NCI-H510A (cell line): ENCODE measurements at regions not wholly inside any gene's neighbourhood (a gene's known extent, or its start where the extent isn't known, plus 50 kb on each side); places are given as distances from the start of the nearest gene placed in this dataset.
A peak's percentile ranks its signal among the peaks of the same experiment; 100 is the strongest.
"Not testable (repeated sequence)": the region's sequence is repeated elsewhere in the genome, so short reads cannot be mapped to it uniquely, and the experiment has no call there.

Experiments
- DNase-seq: peaks from one replicate; lab custom pipeline; 2025; lab: John Stamatoyannopoulos, UW

GRCh38 chr18:30819619-30820018, 222.9 kb downstream of the DSC3 start:
- no peak for DNase-seq

- DNase-seq: no peak
Measured at GRCh38 chr18:30814446-30814845, 228.1 kb downstream of the DSC3 start.

GRCh38 chr18:30811580-30811979, 231.0 kb downstream of the DSC3 start:
- DNase-seq: no peak

- DNase-seq: no peak
Measured at GRCh38 chr18:30810580-30810979, 232.0 kb downstream of the DSC3 start.

- no peak for DNase-seq
Measured at GRCh38 chr18:30806823-30807222, 235.7 kb downstream of the DSC3 start.

GRCh38 chr18:30800800-30801199, 241.7 kb downstream of the DSC3 start:
- DNase-seq: no peak

GRCh38 chr18:30792051-30792450, 250.5 kb downstream of the DSC3 start:
- no peak for DNase-seq

GRCh38 chr18:30788411-30788991, 254.0 kb downstream of the DSC3 start:
- not testable (repeated sequence) for DNase-seq

GRCh38 chr18:30787410-30787809, 255.1 kb downstream of the DSC3 start:
- no peak for DNase-seq

- no peak for DNase-seq
Measured at GRCh38 chr18:30781601-30782000, 260.9 kb downstream of the DSC3 start.

- DNase-seq: no peak
Measured at GRCh38 chr18:30775629-30776028, 266.9 kb downstream of the DSC3 start.

GRCh38 chr18:30772170-30772569, 270.4 kb downstream of the DSC3 start:
- not testable (repeated sequence) for DNase-seq

- DNase-seq: no peak
Measured at GRCh38 chr18:30766053-30766452, 276.5 kb downstream of the DSC3 start.

GRCh38 chr18:30765247-30765646, 277.3 kb downstream of the DSC3 start:
- no peak for DNase-seq

GRCh38 chr18:30763902-30764350, 278.6 kb downstream of the DSC3 start:
- DNase-seq: peak; percentile 75

GRCh38 chr18:30754846-30755245, 287.7 kb downstream of the DSC3 start:
- DNase-seq: no peak

GRCh38 chr18:30748541-30748940, 294.0 kb downstream of the DSC3 start:
- no peak for DNase-seq

- DNase-seq: no peak
Measured at GRCh38 chr18:30746224-30746623, 296.3 kb downstream of the DSC3 start.

GRCh38 chr18:30743033-30743432, 299.5 kb downstream of the DSC3 start:
- DNase-seq: no peak

GRCh38 chr18:30730915-30731314, 311.6 kb downstream of the DSC3 start:
- DNase-seq: no peak

GRCh38 chr18:30727849-30728248, 314.7 kb downstream of the DSC3 start:
- peak; percentile 51 for DNase-seq

GRCh38 chr18:30713299-30713698, 329.2 kb downstream of the DSC3 start:
- no peak for DNase-seq

GRCh38 chr18:30712383-30712782, 330.2 kb downstream of the DSC3 start:
- DNase-seq: no peak

GRCh38 chr18:30709595-30709994, 332.9 kb downstream of the DSC3 start:
- no peak for DNase-seq

GRCh38 chr18:30705943-30706342, 336.6 kb downstream of the DSC3 start:
- no peak for DNase-seq
